ENCODE measurements at regions not wholly inside any gene's neighbourhood (a gene's known extent, or its start where the extent isn't known, plus 50 kb on each side); places are given as distances from the start of the nearest gene placed in this dataset.

- Histone ChIP-seq H3K4me3 (ENCODE audit: insufficient read depth, low read length, poor library complexity, severe bottlenecking) (no peak overlapping the region), H3K9ac (ENCODE audit: low read length) (no peak overlapping the region), H3K9me2 (replicated peaks; ENCODE audit: insufficient read depth, low read length) (no peaks in the 10 kb centered on the region), H3K36me3 (ENCODE audit: low read length) (no peaks in the 10 kb centered on the region), H3K27ac (ENCODE audit: low read depth, low read length) (no peak overlapping the region), H3K27me3 (ENCODE audit: low read length) (0 out of 2 replicates have a peak, but pooled peaks cover 3% of the 10 kb centered on the region), H3K4me2 (ENCODE audit: low read depth, low read length, poor library complexity, severe bottlenecking) (no peak overlapping the region), H3K9me3 (ENCODE audit: insufficient read depth, low read length) (no peaks in the 10 kb centered on the region), H3F3A (ENCODE audit: insufficient read depth) (no peaks in the 10 kb centered on the region), H4K20me1 (ENCODE audit: low read depth, low read length) (no peaks in the 10 kb centered on the region), H3K79me2 (ENCODE audit: insufficient read depth, low read length) (no peaks in the 10 kb centered on the region), H2AFZ (ENCODE audit: low read depth, low read length, severe bottlenecking) (no peak overlapping the region)
- TF ChIP-seq CTCF (IDR thresholded peaks at IDR 0.05; ENCODE audit: insufficient read depth, low read length, poor library complexity, severe bottlenecking) (no peak), EZH2phosphoT487 (conservative IDR thresholded peaks at IDR 0.05; ENCODE audit: low read length) (no peak)
These were observed 150.7 kb downstream of the BRD1 start for GRCh38 chr22:49676783-49677494.

GRCh38 chr22:49676230-49676629, 151.4 kb downstream of the BRD1 start:
- Histone ChIP-seq H3K79me2 (ENCODE audit: insufficient read depth, low read length) (no peaks in the 10 kb centered on the region), H3K36me3 (ENCODE audit: low read length) (no peaks in the 10 kb centered on the region), H4K20me1 (ENCODE audit: low read depth, low read length) (no peaks in the 10 kb centered on the region), H3K9me2 (replicated peaks; ENCODE audit: insufficient read depth, low read length) (no peaks in the 10 kb centered on the region), H3K9ac (ENCODE audit: low read length) (no peak overlapping the region), H2AFZ (ENCODE audit: low read depth, low read length, severe bottlenecking) (no peak overlapping the region), H3K27me3 (ENCODE audit: low read length) (0 out of 2 replicates have a peak, but pooled peaks cover 3% of the 10 kb centered on the region), H3K4me3 (ENCODE audit: insufficient read depth, low read length, poor library complexity, severe bottlenecking) (no peak overlapping the region), H3K9me3 (ENCODE audit: insufficient read depth, low read length) (no peaks in the 10 kb centered on the region), H3F3A (ENCODE audit: insufficient read depth) (no peaks in the 10 kb centered on the region), H3K4me2 (ENCODE audit: low read depth, low read length, poor library complexity, severe bottlenecking) (no peak overlapping the region), H3K27ac (ENCODE audit: low read depth, low read length) (no peak overlapping the region)
- TF ChIP-seq CTCF (IDR thresholded peaks at IDR 0.05; ENCODE audit: insufficient read depth, low read length, poor library complexity, severe bottlenecking), result no peak

GRCh38 chr22:49674479-49675050, 153.1 kb downstream of the BRD1 start:
- Histone ChIP-seq H3K36me3 (ENCODE audit: low read length) (no peaks in the 10 kb centered on the region), H3K9me3 (ENCODE audit: insufficient read depth, low read length) (no peaks in the 10 kb centered on the region)

More at GRCh38 chr22:49674479-49675050, 153.1 kb downstream of the BRD1 start:
- no peaks in the 10 kb centered on the region for H4K20me1 ChIP-seq (ENCODE audit: low read depth, low read length)
- H3K4me2 ChIP-seq (ENCODE audit: low read depth, low read length, poor library complexity, severe bottlenecking), result no peak overlapping the region
- H2AFZ ChIP-seq (ENCODE audit: low read depth, low read length, severe bottlenecking), result no peak overlapping the region
- H3K79me2 ChIP-seq (ENCODE audit: insufficient read depth, low read length), result no peaks in the 10 kb centered on the region
- TF ChIP-seq CTCF (IDR thresholded peaks at IDR 0.05; ENCODE audit: insufficient read depth, low read length, poor library complexity, severe bottlenecking) (no peak), EZH2phosphoT487 (conservative IDR thresholded peaks at IDR 0.05; ENCODE audit: low read length) (no peak)
- H3K9ac ChIP-seq (ENCODE audit: low read length), result no peak overlapping the region
- no peak overlapping the region for H3K27ac ChIP-seq (ENCODE audit: low read depth, low read length)
- no peak overlapping the region for H3K4me3 ChIP-seq (ENCODE audit: insufficient read depth, low read length, poor library complexity, severe bottlenecking)
- H3K9me2 ChIP-seq (replicated peaks; ENCODE audit: insufficient read depth, low read length), result no peaks in the 10 kb centered on the region
- H3K27me3 ChIP-seq (ENCODE audit: low read length), result no peaks in the 10 kb centered on the region
- H3F3A ChIP-seq (ENCODE audit: insufficient read depth), result no peaks in the 10 kb centered on the region
